ENCODE measurements at regions not wholly inside any gene's neighbourhood (a gene's known extent, or its start where the extent isn't known, plus 50 kb on each side); places are given as distances from the start of the nearest gene placed in this dataset.

DNA sequence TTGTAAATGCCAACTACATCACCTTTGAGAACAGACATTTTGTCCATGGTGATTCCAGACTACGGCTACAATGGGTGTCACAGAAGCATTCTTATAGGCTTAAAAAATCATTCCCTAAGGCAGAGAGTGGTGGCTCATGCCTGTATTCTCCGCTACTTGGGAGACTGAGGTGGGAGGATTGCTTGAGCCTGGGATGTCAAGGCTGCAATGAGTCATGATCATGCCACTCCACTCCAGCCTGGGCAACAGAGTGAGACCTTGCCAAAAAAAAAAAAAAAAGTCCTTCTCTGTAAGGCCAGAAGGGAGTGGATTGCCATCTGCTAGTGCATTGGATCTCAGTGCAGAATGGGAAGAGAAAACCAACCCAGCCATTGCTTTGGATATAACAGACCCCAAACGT, 522.5 kb downstream of the VRK1 start:
- H3K4me3 ChIP-seq (ENCODE audit: low read length), result no peak overlapping the region
- no peaks in the 10 kb centered on the region for H3K27me3 ChIP-seq (ENCODE audit: control insufficient read depth, insufficient read depth, low read length, poor library complexity, severe bottlenecking)
- Mint-ChIP-seq H3K9me3 (no peaks in the 10 kb centered on the region), H3K27me3 (ENCODE audit: insufficient read depth) (no peaks in the 10 kb centered on the region), H3K4me1 (no peaks in the 10 kb centered on the region), H3K4me3 (no peak overlapping the region), H3K36me3 (ENCODE audit: low read depth) (no peaks in the 10 kb centered on the region), H3K27ac (no peak overlapping the region)
- WGBS, 2 experiments (ENCODE audit: insufficient coverage in 1 of 2, insufficient read length in 1 of 2), result 88% methylated on average over 3 of the region's 3 CpGs; no CpG with 5 or more reads in 1 of the 2 experiments
- TF ChIP-seq, protein P1, sequence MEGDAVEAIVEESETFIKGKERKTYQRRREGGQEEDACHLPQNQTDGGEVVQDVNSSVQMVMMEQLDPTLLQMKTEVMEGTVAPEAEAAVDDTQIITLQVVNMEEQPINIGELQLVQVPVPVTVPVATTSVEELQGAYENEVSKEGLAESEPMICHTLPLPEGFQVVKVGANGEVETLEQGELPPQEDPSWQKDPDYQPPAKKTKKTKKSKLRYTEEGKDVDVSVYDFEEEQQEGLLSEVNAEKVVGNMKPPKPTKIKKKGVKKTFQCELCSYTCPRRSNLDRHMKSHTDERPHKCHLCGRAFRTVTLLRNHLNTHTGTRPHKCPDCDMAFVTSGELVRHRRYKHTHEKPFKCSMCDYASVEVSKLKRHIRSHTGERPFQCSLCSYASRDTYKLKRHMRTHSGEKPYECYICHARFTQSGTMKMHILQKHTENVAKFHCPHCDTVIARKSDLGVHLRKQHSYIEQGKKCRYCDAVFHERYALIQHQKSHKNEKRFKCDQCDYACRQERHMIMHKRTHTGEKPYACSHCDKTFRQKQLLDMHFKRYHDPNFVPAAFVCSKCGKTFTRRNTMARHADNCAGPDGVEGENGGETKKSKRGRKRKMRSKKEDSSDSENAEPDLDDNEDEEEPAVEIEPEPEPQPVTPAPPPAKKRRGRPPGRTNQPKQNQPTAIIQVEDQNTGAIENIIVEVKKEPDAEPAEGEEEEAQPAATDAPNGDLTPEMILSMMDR (conservative IDR thresholded peaks at IDR 0.05), result no peak
- no peak for DNase-seq
- no peak overlapping the region for H3K9ac ChIP-seq (ENCODE audit: extremely low read depth, low read length, poor library complexity, severe bottlenecking)
- H3K27ac ChIP-seq (ENCODE audit: low read depth, low read length), result no peak overlapping the region
- H3K4me1 ChIP-seq (ENCODE audit: control insufficient read depth, insufficient read depth, low read length), result no peaks in the 10 kb centered on the region
- H3K9me3 ChIP-seq (ENCODE audit: control insufficient read depth, low read length), result no peaks in the 10 kb centered on the region
- H3K36me3 ChIP-seq (ENCODE audit: control insufficient read depth, insufficient read depth, low read length), result no peaks in the 10 kb centered on the region

GRCh38 chr14:97328743-97329142, 531.6 kb downstream of the VRK1 start:
- Mint-ChIP-seq H3K9me3 (peaks cover 8% of the 10 kb centered on the region), H3K4me1 (peaks cover 8% of the 10 kb centered on the region), H3K27ac (no peak overlapping the region), H3K36me3 (ENCODE audit: low read depth) (no peaks in the 10 kb centered on the region), H3K27me3 (ENCODE audit: insufficient read depth) (no peaks in the 10 kb centered on the region), H3K4me3 (no peak overlapping the region)
- no peak overlapping the region for H3K4me3 ChIP-seq (ENCODE audit: low read length)
- peaks cover 10% of the 10 kb centered on the region for H3K9me3 ChIP-seq (ENCODE audit: control insufficient read depth, low read length)
- 80 to 91% methylated on average over 2 to 3 of the region's 3 CpGs for WGBS, 2 experiments (ENCODE audit: insufficient coverage in 1 of 2, insufficient read length in 1 of 2)
- no peak overlapping the region for H3K27ac ChIP-seq (ENCODE audit: low read depth, low read length)
- H3K27me3 ChIP-seq (ENCODE audit: control insufficient read depth, insufficient read depth, low read length, poor library complexity, severe bottlenecking), result no peaks in the 10 kb centered on the region
- TF ChIP-seq, protein P1 (conservative IDR thresholded peaks at IDR 0.05), result no peak
- H3K9ac ChIP-seq (ENCODE audit: extremely low read depth, low read length, poor library complexity, severe bottlenecking), result no peak overlapping the region
- DNase-seq, result no peak
- no peaks in the 10 kb centered on the region for H3K36me3 ChIP-seq (ENCODE audit: control insufficient read depth, insufficient read depth, low read length)
- H3K4me1 ChIP-seq (ENCODE audit: control insufficient read depth, insufficient read depth, low read length), result no peaks in the 10 kb centered on the region

GRCh38 chr14:97329701-97330100, 532.5 kb downstream of the VRK1 start:
- DNase-seq, result peak; percentile 52
- no peak overlapping the region for H3K4me3 ChIP-seq (ENCODE audit: low read length)

More at GRCh38 chr14:97329701-97330100, 532.5 kb downstream of the VRK1 start:
- H3K27ac Mint-ChIP-seq, result no peak overlapping the region
- no peak overlapping the region for H3K9ac ChIP-seq (ENCODE audit: extremely low read depth, low read length, poor library complexity, severe bottlenecking)
- H3K27ac ChIP-seq (ENCODE audit: low read depth, low read length), result no peak overlapping the region
- H3K36me3 ChIP-seq (ENCODE audit: control insufficient read depth, insufficient read depth, low read length), result no peaks in the 10 kb centered on the region
- H3K27me3 Mint-ChIP-seq (ENCODE audit: insufficient read depth), result no peaks in the 10 kb centered on the region
- H3K4me1 Mint-ChIP-seq, result peaks cover 8% of the 10 kb centered on the region
- TF ChIP-seq, protein P1 (conservative IDR thresholded peaks at IDR 0.05), result no peak
- H3K9me3 Mint-ChIP-seq, result peaks cover 8% of the 10 kb centered on the region
- no peaks in the 10 kb centered on the region for H3K4me1 ChIP-seq (ENCODE audit: control insufficient read depth, insufficient read depth, low read length)
- H3K9me3 ChIP-seq (ENCODE audit: control insufficient read depth, low read length), result peaks cover 10% of the 10 kb centered on the region
- 75 to 91% methylated on average over 1 to 2 of the region's 2 CpGs for WGBS, 2 experiments (ENCODE audit: insufficient coverage in 1 of 2, insufficient read length in 1 of 2)
- H3K4me3 Mint-ChIP-seq, result no peak overlapping the region
- no peaks in the 10 kb centered on the region for H3K27me3 ChIP-seq (ENCODE audit: control insufficient read depth, insufficient read depth, low read length, poor library complexity, severe bottlenecking)
- H3K36me3 Mint-ChIP-seq (ENCODE audit: low read depth), result no peaks in the 10 kb centered on the region

All from endodermal cell (in vitro differentiated cells).